ENCODE measurements at regions not wholly inside any gene's neighbourhood (a gene's known extent, or its start where the extent isn't known, plus 50 kb on each side); places are given as distances from the start of the nearest gene placed in this dataset.
A peak's percentile ranks its signal among the peaks of the same experiment; 100 is the strongest.

DNA sequence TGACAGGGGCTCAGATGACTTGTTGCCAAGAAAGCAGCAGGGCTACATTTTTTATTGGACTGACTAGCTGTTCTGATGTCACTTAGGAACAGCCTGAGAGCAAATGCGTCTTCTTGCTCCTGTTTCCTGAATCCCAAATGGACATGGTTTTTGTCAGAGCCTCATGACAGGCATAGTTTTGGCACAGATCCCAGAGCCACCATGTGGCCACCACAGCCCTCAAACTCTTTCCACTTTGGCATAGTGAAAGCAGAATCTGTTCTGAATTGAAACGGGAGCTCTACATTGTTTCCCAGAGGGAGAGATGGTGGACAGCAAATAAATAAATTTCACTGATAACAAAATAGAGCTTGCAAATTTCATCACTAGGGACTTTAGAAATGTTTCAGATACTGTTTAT lies 222.2 kb downstream of the C11orf87 start:
- ATAC-seq, result no peak
- H3K4me3 ChIP-seq, result no peak overlapping the region
- H3K9me3 ChIP-seq, result no peaks in the 10 kb centered on the region
- DNase-seq, result no peak
- no peak overlapping the region for H3K27ac ChIP-seq
- no peaks in the 10 kb centered on the region for H3K27me3 ChIP-seq (ENCODE audit: low read depth)
- TF ChIP-seq, protein P1, sequence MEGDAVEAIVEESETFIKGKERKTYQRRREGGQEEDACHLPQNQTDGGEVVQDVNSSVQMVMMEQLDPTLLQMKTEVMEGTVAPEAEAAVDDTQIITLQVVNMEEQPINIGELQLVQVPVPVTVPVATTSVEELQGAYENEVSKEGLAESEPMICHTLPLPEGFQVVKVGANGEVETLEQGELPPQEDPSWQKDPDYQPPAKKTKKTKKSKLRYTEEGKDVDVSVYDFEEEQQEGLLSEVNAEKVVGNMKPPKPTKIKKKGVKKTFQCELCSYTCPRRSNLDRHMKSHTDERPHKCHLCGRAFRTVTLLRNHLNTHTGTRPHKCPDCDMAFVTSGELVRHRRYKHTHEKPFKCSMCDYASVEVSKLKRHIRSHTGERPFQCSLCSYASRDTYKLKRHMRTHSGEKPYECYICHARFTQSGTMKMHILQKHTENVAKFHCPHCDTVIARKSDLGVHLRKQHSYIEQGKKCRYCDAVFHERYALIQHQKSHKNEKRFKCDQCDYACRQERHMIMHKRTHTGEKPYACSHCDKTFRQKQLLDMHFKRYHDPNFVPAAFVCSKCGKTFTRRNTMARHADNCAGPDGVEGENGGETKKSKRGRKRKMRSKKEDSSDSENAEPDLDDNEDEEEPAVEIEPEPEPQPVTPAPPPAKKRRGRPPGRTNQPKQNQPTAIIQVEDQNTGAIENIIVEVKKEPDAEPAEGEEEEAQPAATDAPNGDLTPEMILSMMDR (IDR thresholded peaks at IDR 0.05), result no peak
- intact Hi-C loops (cut with DNase I), result no loop called here
- H3K36me3 ChIP-seq, result no peaks in the 10 kb centered on the region
- H3K4me1 ChIP-seq, result no peaks in the 10 kb centered on the region

DNA sequence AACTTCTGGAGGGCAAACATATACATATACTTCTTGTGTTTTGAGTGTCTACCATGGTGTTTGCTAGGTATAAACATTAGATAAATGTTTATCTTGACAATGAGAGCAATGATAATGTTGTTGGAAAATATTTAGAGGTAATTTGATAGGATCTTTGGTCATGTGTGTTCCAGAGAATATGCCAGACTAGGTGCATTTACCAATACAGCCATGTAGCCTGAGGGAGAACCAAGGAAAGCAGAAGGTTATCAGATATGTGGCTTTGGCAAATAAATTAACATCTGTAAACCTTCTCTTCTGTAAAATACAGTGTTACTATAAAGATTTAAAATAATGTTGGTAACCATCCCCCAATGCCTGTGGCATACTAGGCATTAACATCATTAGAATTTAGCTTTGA lies 226.8 kb downstream of the C11orf87 start:
- TF ChIP-seq, protein P1 (IDR thresholded peaks at IDR 0.05), result no peak
- Histone ChIP-seq H3K27me3 (ENCODE audit: low read depth) (no peaks in the 10 kb centered on the region), H3K36me3 (no peaks in the 10 kb centered on the region), H3K4me1 (no peaks in the 10 kb centered on the region), H3K9me3 (no peaks in the 10 kb centered on the region), H3K4me3 (no peak overlapping the region), H3K27ac (no peak overlapping the region)
- intact Hi-C loops (cut with DNase I), result no loop called here
- ATAC-seq, result no peak
- DNase-seq, result no peak

DNA sequence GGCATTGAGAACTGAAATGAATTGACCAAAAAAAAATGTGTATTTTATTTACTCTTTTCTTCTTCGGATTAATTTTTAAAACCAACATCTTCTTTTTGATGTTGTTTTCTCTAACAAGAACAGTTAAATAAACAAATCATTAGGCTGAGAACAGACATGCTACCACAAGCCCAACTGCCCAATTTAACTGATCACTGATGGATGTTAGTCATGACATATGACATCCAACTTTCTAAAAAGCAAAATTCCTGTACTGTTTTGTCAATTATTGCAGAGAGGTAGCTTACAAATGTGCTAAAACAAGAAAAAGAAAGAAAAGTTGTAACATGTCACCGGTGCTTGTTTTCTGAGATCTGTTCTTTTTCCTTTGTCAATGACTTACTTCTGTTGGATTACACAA lies 232.1 kb downstream of the C11orf87 start:
- DNase-seq (no peak), ATAC-seq (no peak)
- Histone ChIP-seq H3K27me3 (ENCODE audit: low read depth) (no peaks in the 10 kb centered on the region), H3K9me3 (no peaks in the 10 kb centered on the region), H3K36me3 (no peaks in the 10 kb centered on the region), H3K4me1 (no peaks in the 10 kb centered on the region), H3K4me3 (no peak overlapping the region), H3K27ac (no peak overlapping the region)
- intact Hi-C loops (cut with DNase I), result no loop called here
- TF ChIP-seq, protein P1 (IDR thresholded peaks at IDR 0.05), result no peak

DNA sequence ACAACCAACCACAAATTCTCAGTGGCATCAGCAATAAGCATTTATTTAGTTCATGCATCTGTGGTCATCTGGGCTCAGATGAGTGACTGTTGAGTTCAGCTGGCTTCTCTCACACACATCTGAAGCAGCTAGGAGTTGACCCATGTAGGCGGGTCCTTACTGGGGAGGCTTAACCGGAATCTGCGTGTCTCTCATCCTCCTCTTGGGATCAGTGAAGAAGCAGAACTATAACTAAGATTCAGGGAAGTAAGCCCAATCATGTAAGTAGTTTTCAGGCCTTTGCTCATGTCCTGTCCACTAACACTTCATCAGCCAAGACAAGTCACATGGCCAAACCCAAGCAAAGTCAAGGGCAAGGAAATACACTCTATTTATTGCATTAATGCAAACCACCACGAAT lies 236.2 kb downstream of the C11orf87 start:
- intact Hi-C loops (cut with DNase I), result no loop called here
- TF ChIP-seq, protein P1 (IDR thresholded peaks at IDR 0.05), result no peak
- Histone ChIP-seq H3K36me3 (no peaks in the 10 kb centered on the region), H3K9me3 (no peaks in the 10 kb centered on the region), H3K4me1 (no peaks in the 10 kb centered on the region), H3K27ac (no peak overlapping the region), H3K27me3 (ENCODE audit: low read depth) (no peaks in the 10 kb centered on the region), H3K4me3 (no peak overlapping the region)
- no peak for DNase-seq
- peak in 1 of 2 donors; percentile 38 for ATAC-seq

DNA sequence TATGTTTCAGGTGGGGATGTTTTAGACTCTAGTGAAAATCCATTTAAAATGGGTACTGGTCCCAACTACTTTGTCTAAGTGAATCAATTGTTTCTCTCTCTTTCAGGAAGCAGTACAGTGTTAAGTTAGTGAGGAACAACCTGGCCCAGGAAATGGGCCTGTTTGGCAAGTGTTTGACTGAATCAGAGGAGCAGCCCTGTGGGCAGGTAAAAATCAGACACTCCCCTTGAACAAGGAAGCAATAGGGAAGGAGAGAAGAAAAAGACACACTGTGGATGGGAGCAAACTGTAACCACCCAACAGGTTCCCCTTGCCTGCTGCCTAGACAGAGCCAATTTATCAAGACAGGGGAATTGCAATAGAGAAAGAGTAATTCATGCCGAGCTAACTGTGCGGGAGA lies 245.7 kb downstream of the C11orf87 start:
- ATAC-seq, result no peak
- no peak overlapping the region for H3K4me3 ChIP-seq
- no peaks in the 10 kb centered on the region for H3K36me3 ChIP-seq
- no peak overlapping the region for H3K27ac ChIP-seq
- TF ChIP-seq, protein P1 (IDR thresholded peaks at IDR 0.05), result no peak
- peaks cover 6% of the 10 kb centered on the region for H3K4me1 ChIP-seq
- H3K27me3 ChIP-seq (ENCODE audit: low read depth), result no peaks in the 10 kb centered on the region
- peaks cover 6% of the 10 kb centered on the region for H3K9me3 ChIP-seq
- DNase-seq, result no peak
- intact Hi-C loops (cut with DNase I), result no loop called here
